ENCODE measurements at regions not wholly inside any gene's neighbourhood (a gene's known extent, or its start where the extent isn't known, plus 50 kb on each side); places are given as distances from the start of the nearest gene placed in this dataset.

DNA sequence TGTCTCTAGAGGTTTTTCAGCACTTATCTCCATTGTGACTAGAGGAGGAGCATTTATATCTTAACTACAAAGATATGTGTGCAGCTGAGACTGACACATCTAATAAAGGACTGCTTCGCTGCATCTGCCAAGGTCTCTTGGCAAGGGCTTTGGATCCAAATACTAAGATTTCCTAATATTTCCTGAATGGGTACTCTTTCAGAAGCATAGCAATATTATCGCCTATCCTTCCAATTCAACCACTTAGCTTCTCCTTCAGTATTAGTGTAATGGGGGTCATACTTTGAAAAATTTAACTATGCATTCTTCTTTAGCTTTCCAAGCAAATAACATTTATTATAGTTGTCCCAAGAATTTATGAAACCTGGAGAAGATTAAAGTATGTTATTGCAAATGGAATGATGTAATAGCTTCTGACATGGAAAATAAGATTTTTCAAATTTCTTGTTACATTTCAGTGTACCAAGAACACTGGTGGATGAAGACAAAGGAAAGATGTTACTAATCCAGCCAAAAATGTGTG is 243.0 kb upstream of the PDE3A start:
- no peaks in the 10 kb centered on the region for H3K9me3 ChIP-seq
- no peaks in the 10 kb centered on the region for H3K4me1 ChIP-seq
- intact Hi-C loops (cut with DNase I), result no loop called here
- TF ChIP-seq, protein P1, sequence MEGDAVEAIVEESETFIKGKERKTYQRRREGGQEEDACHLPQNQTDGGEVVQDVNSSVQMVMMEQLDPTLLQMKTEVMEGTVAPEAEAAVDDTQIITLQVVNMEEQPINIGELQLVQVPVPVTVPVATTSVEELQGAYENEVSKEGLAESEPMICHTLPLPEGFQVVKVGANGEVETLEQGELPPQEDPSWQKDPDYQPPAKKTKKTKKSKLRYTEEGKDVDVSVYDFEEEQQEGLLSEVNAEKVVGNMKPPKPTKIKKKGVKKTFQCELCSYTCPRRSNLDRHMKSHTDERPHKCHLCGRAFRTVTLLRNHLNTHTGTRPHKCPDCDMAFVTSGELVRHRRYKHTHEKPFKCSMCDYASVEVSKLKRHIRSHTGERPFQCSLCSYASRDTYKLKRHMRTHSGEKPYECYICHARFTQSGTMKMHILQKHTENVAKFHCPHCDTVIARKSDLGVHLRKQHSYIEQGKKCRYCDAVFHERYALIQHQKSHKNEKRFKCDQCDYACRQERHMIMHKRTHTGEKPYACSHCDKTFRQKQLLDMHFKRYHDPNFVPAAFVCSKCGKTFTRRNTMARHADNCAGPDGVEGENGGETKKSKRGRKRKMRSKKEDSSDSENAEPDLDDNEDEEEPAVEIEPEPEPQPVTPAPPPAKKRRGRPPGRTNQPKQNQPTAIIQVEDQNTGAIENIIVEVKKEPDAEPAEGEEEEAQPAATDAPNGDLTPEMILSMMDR (IDR thresholded peaks at IDR 0.05), result no peak
- no peaks in the 10 kb centered on the region for H3K27me3 ChIP-seq
- H3K27ac ChIP-seq, result no peak overlapping the region
- no peak overlapping the region for H3K4me3 ChIP-seq
- H3K9ac ChIP-seq (ENCODE audit: low read depth in 2 of 2, low read length in 2 of 2), result no peak overlapping the region
- H3K36me3 ChIP-seq, result no peaks in the 10 kb centered on the region
- DNase-seq, result no peak

DNA sequence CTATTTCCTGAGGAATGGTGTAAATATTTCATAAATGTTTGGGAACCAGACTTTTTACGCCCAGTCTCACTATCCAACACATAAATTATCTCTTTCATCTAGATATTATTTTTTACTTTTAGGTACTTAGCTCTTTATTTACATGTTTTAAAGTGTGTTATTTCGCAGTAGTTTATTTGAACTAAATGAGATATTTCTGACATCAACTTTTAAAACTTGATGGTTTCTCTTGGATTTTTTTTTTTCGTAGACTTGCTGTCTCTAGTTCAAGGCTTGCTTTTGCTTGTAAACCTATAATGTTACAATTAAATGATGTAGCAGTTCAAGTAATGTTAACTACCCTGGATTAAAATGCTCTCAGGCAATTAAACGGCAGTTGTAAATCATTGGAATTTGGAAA is 241.7 kb upstream of the PDE3A start:
- no peaks in the 10 kb centered on the region for H3K36me3 ChIP-seq
- TF ChIP-seq, protein P1 (IDR thresholded peaks at IDR 0.05), result no peak
- H3K4me3 ChIP-seq, result no peak overlapping the region
- intact Hi-C loops (cut with DNase I), result no loop called here
- no peaks in the 10 kb centered on the region for H3K27me3 ChIP-seq
- no peaks in the 10 kb centered on the region for H3K4me1 ChIP-seq
- no peaks in the 10 kb centered on the region for H3K9me3 ChIP-seq
- no peak for DNase-seq
- no peak overlapping the region for H3K9ac ChIP-seq (ENCODE audit: low read depth in 2 of 2, low read length in 2 of 2)
- no peak overlapping the region for H3K27ac ChIP-seq

DNA sequence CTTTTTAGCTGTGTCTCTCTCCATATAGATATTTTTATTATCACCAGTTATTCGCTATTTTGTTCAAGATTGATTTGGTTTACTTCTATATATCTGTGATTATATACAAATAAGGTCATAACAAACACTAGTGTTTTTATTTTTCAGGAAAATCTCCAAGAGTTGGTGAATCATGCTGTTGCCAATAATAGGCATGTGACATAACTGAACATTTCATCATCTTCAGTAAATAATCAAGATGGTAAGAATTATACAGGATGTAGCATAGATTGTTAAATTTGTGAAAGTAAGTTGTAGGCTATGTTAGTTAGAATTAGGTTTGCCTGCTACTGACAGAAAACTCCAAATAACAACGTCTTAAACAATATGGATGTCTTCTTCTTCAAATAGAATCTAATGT is 240.9 kb upstream of the PDE3A start:
- Histone ChIP-seq H3K9ac (ENCODE audit: low read depth in 2 of 2, low read length in 2 of 2) (no peak overlapping the region), H3K27me3 (no peaks in the 10 kb centered on the region), H3K9me3 (no peaks in the 10 kb centered on the region), H3K4me1 (no peaks in the 10 kb centered on the region), H3K27ac (no peak overlapping the region), H3K36me3 (no peaks in the 10 kb centered on the region), H3K4me3 (no peak overlapping the region)
- TF ChIP-seq, protein P1 (IDR thresholded peaks at IDR 0.05), result no peak
- intact Hi-C loops (cut with DNase I), result no loop called here
- DNase-seq, result no peak

DNA sequence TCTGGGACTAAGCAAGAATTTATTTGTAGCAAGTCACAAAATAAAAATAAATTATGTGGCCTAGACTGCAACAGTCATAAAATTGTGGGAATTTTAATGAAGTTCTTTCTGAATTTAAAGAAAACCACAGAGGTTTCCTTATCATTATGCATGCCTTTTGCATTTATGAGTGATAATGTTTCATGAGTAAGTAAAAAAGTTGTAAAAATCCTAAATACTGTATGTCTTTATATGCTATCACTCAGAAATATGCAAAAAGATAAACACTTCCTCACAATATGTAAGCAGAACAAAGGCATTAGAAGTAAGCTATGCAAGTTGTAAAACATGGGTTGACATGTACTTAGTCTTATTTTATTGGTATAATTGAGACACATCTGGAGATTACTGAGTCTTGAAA is 239.4 kb upstream of the PDE3A start:
- no peak overlapping the region for H3K9ac ChIP-seq (ENCODE audit: low read depth in 2 of 2, low read length in 2 of 2)
- no peak for DNase-seq
- no peaks in the 10 kb centered on the region for H3K9me3 ChIP-seq
- no peak overlapping the region for H3K27ac ChIP-seq
- no peaks in the 10 kb centered on the region for H3K4me1 ChIP-seq
- intact Hi-C loops (cut with DNase I), result no loop called here
- no peaks in the 10 kb centered on the region for H3K27me3 ChIP-seq
- no peaks in the 10 kb centered on the region for H3K36me3 ChIP-seq
- TF ChIP-seq, protein P1 (IDR thresholded peaks at IDR 0.05), result no peak
- no peak overlapping the region for H3K4me3 ChIP-seq

DNA sequence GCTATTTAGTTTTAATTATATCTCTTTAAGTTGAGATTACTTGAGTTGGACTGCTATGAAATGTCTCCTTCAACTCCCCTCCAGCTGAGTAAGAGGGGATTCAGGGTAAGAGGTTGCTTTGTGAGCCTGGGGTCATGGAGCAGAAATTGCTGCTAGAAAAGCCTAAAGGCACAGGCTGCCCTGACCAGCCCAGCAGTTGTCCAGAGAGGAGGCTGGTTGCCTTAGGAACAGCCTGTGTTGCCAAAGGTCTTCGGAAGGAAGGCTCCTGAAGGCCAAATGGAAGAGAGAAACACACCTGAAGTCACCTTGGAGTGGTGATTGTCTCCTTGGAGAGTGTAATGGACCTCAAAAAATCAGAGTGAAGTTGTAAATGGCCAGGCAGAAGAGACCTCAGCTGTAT is 235.5 kb upstream of the PDE3A start:
- H3K27ac ChIP-seq, result no peak overlapping the region
- H3K9me3 ChIP-seq, result no peaks in the 10 kb centered on the region
- H3K27me3 ChIP-seq, result no peaks in the 10 kb centered on the region
- no peak overlapping the region for H3K9ac ChIP-seq (ENCODE audit: low read depth in 2 of 2, low read length in 2 of 2)
- intact Hi-C loops (cut with DNase I), result no loop called here
- no peak for DNase-seq
- H3K4me3 ChIP-seq, result no peak overlapping the region
- TF ChIP-seq, protein P1 (IDR thresholded peaks at IDR 0.05), result no peak
- H3K36me3 ChIP-seq, result no peaks in the 10 kb centered on the region
- no peaks in the 10 kb centered on the region for H3K4me1 ChIP-seq

DNA sequence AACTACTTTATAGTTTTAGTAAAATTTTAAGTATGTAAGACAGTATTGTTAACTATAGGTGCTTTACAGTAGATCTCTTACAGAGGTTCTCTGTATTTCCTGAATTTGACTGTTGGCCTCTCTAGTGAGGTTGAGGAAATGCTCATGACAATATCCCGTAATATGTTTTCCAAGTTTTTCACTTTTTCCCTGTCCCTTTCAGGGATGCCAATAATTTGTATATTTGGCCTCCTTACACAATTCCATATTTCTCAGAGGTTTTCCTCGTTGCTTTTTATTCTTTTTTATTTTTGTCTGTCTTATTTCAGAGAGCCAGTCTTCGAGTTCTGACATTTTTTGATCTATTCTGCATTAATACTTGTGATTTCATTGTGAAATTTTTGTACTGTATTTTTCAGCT is 233.7 kb upstream of the PDE3A start:
- Histone ChIP-seq H3K9ac (ENCODE audit: low read depth in 2 of 2, low read length in 2 of 2) (no peak overlapping the region), H3K4me3 (no peak overlapping the region), H3K27ac (no peak overlapping the region), H3K27me3 (no peaks in the 10 kb centered on the region), H3K4me1 (no peaks in the 10 kb centered on the region), H3K9me3 (no peaks in the 10 kb centered on the region), H3K36me3 (no peaks in the 10 kb centered on the region)
- intact Hi-C loops (cut with DNase I), result no loop called here
- TF ChIP-seq, protein P1 (IDR thresholded peaks at IDR 0.05), result no peak
- DNase-seq, result no peak

Measured in colonic mucosa (tissue), 4 donors.